Cardiac septum (tissue), 1 donor: ENCODE measurements at regions not wholly inside any gene's neighbourhood (a gene's known extent, or its start where the extent isn't known, plus 50 kb on each side); places are given as distances from the start of the nearest gene placed in this dataset.

Experiments
- DNase-seq: peaks from one replicate; pipeline ENCODE4 v3.0.0-alpha.2; 2020; ENCODE audit warnings: low spot score
- intact Hi-C: fragments of 100-400 bp; cut with DNase I; formaldehyde crosslinking; loops from one replicate; pipeline ENCODE4 v1.14.0; 2022
- donor health status: DM: no; HTN: no; CAD: no.

DNA sequence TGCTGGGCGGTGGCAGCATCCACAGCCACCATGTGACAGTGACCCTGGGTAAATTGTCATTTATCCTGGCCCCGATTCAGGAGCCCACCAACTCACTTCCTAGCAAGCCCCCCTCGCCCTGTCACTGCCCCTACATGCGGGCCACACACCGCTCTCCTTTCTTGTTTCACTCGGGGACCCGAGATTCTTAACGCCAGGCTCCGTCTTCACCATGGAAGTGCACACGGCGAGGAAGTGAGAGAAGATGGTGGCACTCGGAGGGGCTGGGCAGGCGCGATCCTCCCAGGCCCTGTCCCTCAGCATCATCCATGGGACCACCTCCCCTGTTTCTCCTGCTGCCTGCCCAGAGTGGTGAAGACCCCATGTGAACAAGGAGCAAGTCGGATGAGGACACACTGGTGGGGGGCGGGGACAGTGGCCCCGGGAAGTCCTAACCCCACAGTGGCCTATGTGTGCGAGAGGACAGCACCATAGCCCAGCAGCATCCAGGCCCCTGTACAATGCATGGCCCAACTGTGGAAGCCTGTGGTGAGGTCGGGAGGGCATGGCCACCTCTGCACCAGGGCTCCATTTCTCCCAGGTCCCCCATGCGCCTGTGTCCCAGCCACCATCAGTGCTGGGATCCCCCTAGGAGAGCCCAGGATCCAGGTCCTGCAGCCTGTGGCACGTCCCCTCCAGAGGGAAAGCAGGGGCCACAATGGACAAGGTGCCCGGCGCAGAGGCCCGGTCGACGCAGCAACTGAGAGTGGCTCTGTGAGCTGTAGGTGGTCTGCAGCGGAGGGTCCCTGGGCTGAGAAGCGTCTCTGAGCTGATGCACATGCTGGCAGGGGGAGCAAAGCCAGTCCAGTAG lies 262.8 kb downstream of the BRD1 start:
- DNase-seq: peak; percentile 56
- intact Hi-C loops: no loop called here

DNA sequence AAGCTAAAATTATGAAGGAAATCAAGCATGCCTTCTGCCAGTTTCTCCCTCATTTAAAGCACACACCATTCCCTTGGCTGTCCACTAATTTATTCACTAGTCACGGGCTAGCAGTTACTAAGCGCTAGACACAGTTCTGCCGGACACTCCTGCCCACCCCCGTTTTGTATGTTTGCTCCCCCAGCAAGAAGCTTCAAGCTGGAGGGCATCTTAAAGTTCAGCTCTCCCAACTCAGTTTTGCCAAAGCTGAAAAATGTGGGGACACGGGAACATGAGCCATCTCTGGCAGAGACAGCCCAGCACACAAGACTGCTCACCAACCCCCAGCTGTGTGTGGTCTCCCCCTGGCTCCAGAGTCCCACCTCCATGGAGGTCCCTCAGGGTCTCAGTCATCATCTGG lies 263.6 kb downstream of the BRD1 start:
- peak; percentile 56 for DNase-seq
- intact Hi-C loops: no loop called here

DNA sequence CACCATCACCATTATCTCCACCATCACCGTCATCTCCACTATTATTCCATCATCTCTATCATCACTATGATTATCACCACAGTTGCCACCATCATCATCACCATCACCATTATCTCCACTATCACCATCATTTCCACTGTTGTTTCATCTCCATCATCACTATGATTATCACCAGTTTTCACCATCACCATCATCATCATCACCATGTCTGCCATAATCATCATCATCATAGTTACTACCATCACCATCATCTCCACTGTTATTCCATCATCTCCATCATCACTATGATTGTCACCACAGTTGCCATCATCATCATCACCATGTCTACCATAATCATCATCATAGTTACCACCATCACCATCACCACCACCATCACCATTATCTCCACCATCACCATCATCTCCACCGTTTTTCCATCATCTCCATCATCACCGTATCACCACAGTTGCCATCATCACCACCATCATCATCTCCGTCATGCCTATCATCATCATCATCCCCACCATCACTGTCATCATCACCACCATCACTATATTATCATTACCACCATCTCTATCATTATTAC lies 264.9 kb downstream of the BRD1 start:
- intact Hi-C loops: no loop called here
- DNase-seq: no peak

DNA sequence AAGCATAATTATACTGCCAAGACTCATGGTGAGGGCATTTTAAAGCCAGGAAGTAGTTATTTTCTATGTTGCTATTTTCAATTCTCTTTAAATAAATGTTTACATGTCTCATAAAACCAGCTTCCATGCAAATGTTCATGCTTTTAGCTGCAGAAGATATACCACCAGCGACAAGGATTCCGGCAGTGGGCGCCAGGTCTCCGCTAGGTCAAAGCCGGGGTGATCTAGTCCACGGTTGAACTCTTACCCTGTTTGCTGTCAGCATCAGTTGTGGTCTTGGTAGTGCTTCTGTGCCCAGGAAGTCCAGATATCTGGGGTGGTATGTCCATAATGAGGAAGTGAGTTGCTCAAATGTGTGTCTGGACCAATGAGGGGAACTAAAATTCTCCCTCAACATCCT lies 265.7 kb downstream of the BRD1 start:
- no peak for DNase-seq
- intact Hi-C loops: no loop called here

DNA sequence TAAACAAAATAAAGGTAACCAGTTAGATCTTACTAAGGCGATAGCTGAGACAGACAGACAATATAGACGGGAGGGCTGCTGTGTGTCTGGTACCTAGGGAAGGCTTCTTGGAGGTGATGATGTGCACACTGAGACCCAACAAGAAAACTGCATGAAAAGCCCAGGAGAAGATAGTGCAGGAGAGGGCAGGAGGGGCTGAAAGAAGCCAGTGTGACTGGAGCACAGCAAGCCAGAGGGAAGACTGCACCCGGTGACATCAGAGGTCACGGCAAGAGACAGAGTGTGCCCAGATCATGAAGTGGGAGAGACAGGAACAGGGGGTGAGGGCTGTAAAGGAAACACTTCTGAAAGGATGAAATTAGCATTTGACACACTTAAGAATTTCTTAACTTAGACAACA lies 266.3 kb downstream of the BRD1 start:
- intact Hi-C loops: no loop called here
- DNase-seq: no peak

DNA sequence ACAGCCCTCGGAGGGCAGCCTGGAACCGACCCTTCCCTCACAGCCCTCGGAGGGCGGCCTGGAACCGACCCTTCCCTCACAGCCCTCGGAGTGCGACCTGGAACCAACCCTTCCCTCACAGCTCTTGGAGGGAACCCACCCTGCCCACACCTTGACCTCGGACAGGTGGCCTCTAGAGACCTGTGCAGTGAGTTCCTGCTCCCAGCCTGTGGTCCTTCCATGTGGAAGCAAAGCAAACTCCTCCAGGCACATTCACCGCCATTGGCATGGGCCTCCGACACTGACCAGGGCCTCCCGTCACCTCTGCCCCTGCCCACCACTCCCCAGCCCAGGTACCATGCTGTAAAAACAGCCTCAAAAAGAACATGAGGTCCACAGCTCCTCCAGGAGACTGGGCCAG lies 272.1 kb downstream of the BRD1 start:
- DNase-seq: no peak
- intact Hi-C loops: no loop called here

DNA sequence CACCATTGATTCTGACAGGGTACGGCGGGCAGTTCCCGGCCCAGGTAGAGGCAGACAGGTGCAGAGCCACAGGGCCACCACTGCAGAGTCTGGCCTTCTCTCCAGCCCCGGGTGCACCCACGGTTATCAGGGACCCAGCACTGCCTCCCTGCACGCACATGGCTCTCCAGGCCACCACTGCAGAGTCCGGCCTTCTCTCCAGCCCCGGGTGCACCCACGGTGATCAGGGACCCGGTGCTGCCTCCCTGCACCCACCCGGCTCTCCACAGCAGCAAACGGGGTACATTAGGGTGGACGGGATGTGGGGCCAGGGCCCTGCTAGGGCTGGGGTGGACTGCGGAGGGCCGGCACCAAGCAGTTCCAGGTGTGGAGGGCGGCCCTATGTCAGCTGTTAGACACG lies 272.9 kb downstream of the BRD1 start:
- intact Hi-C loops: no loop called here
- peak; percentile 63 for DNase-seq

DNA sequence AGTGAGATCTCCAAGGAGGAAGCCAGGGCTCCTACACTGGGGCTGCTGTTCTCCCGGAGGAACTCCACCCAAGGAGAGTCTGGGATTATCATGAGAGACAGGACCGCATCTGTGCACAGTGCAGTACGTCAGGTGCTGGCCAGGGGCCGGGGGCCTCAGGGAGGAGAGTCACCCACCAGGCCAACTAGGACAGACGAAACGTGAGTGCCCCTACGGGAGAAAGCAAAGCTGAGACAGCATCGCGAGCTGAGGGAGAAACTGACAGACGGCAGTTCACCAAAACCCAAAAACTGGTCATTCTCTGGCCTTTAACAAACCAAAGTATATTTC lies 273.4 kb downstream of the BRD1 start:
- DNase-seq: peak; percentile 29
- intact Hi-C loops: no loop called here

DNA sequence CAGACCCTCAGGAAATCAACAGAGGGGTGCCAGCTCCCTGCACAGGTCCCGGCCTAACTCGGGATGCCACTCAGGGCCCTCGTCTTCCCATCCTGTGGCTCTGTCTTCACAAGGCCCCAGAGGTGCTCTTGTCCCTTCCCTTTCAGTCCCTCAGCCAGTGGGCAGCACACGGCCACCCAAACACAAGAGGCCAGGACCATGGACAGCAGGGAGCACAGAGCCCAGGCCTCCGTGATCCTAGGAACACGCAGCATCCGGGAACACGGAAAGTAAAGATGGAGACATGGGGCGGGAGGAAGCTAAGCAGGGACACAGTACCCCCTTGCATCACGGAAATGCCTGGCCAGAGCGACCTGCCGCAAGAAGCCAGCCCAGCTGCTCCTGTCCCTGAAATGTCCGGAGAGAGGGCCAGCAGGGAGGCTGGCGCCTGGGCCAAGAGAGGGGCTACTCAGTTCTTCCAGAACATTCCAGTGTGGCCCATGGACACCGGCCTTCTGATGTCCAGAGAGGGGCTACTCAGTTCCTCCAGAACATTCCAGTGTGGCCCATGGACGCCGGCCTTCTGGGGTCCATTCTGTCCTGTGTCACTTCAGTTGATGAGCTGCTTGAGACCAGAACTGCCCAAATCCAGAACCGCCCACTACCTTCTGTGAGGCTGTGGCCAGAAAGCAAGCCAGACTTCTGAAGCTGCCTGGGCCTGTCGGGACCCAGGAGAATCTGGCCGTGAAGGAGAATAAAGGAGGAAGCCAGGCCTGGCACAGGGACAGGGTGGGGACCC lies 274.0 kb downstream of the BRD1 start:
- DNase-seq: no peak
- intact Hi-C loops: no loop called here

DNA sequence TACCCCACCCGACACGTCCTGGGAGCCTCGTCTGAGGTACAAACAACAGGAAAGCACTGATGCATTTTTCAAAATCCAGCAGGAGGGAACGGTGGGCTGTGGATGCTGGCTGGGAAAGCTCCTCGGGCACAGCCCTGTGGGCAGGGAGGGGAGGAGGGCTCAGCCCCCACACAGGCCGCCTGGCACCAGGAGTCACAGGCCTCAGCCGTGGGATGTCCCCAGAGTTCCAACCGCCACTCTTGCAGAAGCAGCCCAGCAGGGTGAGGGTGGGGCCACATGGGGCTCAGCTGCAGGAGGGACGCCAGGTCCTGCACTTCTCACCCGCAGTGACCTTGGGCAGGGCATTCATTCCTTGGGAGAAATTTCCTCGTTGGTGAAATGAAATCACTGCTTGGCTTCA lies 274.6 kb downstream of the BRD1 start:
- intact Hi-C loops: no loop called here
- DNase-seq: peak; percentile 43

DNA sequence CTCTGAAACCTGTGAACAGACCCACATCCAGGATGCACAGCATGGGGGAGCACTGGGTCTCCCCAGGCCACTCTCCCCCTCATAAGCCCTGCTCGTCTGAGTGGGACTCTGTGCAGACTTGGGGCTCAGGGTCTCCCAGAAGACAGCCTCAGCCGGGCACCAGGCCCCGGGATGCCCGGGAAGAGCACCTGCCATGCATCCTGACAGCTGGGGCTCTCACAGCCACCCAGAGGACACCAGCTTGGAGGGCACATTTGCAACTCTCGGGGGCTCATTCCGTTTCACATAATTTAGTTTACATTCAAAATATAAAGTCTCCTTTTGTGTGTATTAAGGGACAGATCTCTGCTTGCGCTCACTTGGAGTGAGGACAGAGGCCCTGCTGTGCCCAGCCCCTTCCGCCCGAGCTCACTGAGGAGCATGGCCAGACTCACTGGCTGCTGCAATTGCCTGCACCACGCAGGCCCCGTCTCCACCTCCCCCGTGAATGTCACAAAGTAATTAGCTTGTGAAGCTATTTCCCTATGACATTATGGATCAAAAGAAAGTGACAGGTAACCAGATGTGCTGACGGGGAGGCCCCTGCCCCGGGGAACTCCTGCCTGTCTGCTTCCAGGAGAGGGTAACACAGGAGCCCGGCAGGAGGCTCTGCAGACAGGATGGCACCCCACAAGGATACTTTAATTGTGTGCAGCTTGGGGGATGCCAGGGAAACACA lies 275.6 kb downstream of the BRD1 start:
- peak; percentile 35 for DNase-seq
- intact Hi-C loops: no loop called here

DNA sequence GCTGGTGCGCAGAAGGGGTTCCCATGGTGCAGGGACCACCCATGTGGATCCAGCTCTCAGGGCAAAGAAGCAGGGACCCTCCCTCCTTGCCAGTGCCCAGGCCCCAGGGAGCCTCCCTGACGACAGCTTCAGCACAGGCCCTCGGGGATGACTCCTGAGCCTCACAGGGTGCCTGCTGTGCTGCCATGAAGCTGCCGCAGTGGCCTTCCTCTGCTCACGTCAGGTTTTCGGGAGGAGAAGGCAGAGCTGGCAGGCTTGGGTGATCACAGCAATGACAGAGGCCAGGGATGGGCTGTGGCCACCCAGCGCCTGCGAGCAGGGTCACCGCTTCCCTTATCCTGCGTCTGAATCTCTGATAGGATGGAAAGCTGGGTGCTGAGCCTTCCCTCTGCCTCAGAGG lies 276.2 kb downstream of the BRD1 start:
- intact Hi-C loops: no loop called here
- peak; percentile 63 for DNase-seq

DNA sequence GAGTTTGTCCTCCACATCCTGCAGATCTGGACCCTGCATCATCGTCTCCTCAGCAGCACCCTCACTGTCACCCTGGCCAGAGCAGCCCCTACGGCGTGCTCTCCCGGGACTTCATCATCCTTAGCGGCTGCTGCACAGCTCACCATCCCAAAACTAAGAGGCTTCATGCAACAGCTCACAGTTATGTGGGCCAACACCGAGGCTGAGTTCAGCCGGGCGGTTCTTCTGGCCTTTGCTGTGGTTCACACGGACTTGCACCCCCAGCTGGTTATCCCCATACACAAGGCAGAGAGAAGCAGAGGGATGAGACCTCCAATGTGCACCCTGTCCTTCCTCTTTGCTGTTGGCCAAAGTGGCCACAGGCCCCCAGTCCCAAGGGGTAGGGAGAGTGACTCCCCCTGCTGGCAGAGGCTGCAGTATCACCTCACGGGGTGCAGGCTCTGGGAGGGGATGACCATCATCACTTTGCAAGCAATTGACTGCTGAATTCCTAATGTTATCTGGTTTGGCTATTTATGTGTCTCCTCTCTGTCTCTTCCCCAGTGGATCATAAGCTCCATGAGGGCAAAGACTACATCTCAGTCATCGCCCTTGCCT lies 276.8 kb downstream of the BRD1 start:
- intact Hi-C loops: no loop called here
- DNase-seq: peak; percentile 26

DNA sequence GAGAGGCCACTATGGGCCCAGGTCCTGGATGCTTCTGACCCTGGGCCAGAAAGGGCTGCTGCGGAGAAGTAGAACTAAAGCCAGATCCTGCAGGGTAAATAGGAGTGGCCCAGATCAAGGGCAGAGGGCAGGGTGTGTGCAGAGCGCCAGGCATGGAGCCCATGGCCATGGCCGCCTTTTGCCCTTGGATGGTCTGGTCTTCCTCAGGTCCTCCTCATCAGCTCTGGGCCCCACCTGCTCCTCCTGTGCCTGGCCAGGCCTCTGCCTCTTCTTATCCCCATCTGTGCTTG lies 277.6 kb downstream of the BRD1 start:
- intact Hi-C loops: no loop called here
- no peak for DNase-seq

DNA sequence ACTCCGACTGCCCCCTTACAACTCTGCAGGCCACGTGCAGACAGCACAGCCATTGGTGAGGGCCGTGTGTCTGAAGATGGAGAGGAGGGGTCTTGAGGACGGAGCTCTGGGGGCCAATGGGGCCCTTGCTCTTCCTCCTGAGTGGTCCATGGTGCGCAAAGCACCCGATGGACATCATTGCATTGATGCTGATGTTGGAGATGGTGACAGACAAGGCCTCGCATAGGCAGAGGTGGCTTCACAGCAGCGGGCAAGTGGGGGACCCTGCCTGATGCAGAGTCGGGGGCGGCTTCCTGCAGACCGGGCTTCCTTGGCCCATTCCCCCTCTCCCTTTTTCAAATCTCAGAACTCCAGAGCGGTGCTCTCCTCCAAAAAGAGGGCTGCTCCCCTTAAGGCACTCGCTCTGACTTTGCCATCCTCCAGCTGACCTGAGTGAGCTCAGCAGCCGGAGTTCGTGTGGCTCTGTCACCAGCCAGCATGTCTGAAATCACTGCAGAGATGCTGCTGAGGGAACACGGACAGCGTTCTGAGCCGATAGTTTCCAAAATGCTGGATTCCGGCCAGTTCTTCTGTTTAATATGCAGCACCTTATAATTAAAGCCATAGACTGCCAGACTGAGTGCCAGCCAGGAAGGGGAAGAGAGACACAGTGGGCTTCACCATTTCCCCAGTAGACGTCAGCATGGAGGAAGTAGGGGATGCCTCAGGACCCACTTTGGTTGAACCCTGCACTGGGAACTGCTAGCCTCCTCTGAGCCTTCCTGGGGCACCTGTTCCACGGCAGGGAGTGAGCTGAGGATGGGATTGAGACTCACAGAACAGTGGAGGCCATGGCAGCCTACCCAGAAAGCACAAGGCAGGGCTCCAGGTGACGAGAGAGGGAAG lies 278.2 kb downstream of the BRD1 start:
- DNase-seq: peak; percentile 56
- intact Hi-C loops: no loop called here

DNA sequence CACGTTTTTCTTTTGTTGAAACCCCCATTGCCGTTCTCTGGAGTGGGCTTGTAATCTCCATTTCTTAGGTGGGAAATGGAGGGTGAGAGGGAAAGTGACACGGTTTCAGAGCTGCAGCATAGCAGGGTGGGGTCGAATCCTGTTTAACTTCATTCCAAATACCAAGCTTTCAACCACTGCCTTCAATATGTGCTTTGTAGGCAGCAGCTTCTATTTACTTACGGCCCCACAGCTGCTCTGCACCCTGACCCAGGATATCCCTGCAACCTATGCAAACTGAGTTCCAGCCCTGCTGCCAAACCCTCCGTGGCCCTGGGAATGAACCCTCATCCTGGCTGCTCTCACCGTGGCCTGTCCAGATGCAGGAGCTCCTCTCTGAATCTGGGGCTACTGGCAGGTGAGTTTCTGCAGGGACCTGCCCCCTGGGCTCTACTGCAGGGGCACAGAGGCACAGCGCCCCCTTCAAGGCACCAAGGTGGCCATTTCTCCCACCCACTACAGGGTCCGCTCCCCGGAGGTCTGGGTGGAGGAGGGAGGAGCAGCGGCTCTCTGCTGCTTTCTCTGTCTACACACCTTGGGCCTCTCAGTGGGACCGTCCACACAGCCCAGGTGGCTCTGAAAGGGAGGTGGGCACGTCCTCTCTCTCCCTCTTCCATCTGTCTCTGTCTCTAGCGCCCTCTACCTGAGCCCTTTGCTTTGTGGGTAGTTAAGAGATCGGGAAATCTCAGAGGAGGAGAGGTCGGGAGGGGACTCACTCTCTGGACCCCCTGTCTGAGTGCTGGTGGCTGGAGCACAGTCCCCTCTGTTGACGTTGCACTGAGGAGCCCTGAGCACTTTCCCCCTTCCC lies 279.1 kb downstream of the BRD1 start:
- intact Hi-C loops: no loop called here

DNA sequence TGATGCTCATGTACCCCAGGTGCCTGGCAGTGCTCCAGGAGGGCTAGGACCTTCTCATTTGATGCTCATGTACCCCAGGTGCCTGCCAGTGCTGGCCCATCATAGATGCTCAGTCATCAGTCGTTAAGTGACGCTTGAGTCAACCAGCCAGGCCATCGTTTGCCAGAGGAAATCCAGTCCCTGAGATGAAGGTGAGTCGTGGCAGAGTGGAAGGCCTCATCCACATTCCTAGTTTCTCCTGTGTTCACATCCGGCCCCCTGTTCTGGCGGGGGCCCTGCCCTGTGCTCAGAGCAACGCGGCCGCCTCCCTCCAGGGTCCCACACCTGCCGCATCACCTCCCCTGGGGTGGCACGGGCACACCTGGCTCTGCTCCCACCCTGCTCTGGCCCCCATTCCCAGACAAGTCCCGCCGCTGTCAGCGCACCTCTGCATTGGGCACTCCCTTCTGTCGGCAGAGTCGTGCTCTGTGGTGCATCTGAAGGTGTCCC lies 279.9 kb downstream of the BRD1 start:
- peak; percentile 67 for DNase-seq
- intact Hi-C loops: no loop called here

More for the DNA sequence above, 279.1 kb downstream of the BRD1 start:
- DNase-seq: peak; percentile 39
